SK-N-SH treated with all-trans-retinoic acid at 6 μM for 48 hours (cell line): ENCODE measurements at regions not wholly inside any gene's neighbourhood (a gene's known extent, or its start where the extent isn't known, plus 50 kb on each side); places are given as distances from the start of the nearest gene placed in this dataset.

Source experiments
- ARNTL ChIP-seq: fragments of 450-650 bp; formaldehyde crosslinking; IDR thresholded peaks from 2 replicates; pipeline ENCODE4 v1.5.0; 2020; ENCODE audit warnings: low read depth, mild to moderate bottlenecking, moderate library complexity, borderline replicate concordance
- BACH2 ChIP-seq: fragments of 250-450 bp; sonication (Bioruptor Pico); IDR thresholded peaks from 2 replicates; pipeline ENCODE4 v1.9.0; 2021; ENCODE audit warnings: mild to moderate bottlenecking, borderline replicate concordance
- CSRNP3 ChIP-seq: fragments of 250-450 bp; sonication (Bioruptor Pico); IDR thresholded peaks from 2 replicates; pipeline ENCODE4 v1.5.1; 2021; ENCODE audit warnings: mild to moderate bottlenecking, moderate library complexity
- ISL1 ChIP-seq: fragments of 250-450 bp; sonication (Bioruptor Pico); IDR thresholded peaks from 2 replicates; pipeline ENCODE4 v2.1.2; 2022; ENCODE audit warnings: mild to moderate bottlenecking, moderate library complexity
- PATZ1 ChIP-seq: fragments of 250-450 bp; sonication (Bioruptor Pico); IDR thresholded peaks from 2 replicates; pipeline ENCODE4 v1.8.0; 2020; ENCODE audit warnings: mild to moderate bottlenecking, moderate library complexity, borderline replicate concordance
- POU6F1 ChIP-seq: fragments of 250-450 bp; sonication (Bioruptor Pico); IDR thresholded peaks from 2 replicates; pipeline ENCODE4 v1.8.0; 2021; ENCODE audit warnings: low read depth, mild to moderate bottlenecking, moderate library complexity, borderline replicate concordance
- PPARA ChIP-seq: fragments of 250-450 bp; sonication (Bioruptor Pico); IDR thresholded peaks from 2 replicates; pipeline ENCODE4 v1.5.0; 2020; ENCODE audit warnings: mild to moderate bottlenecking, borderline replicate concordance
- RARB ChIP-seq: fragments of 250-450 bp; sonication (Bioruptor Pico); IDR thresholded peaks from 2 replicates; pipeline ENCODE4 v1.8.0; 2021; ENCODE audit warnings: mild to moderate bottlenecking, moderate library complexity
- TCF4 ChIP-seq: fragments of 250-450 bp; sonication (Bioruptor Pico); IDR thresholded peaks from 2 replicates; pipeline ENCODE4 v1.8.0; 2021; ENCODE audit warnings: mild to moderate bottlenecking, moderate library complexity, borderline replicate concordance
- TOX ChIP-seq: fragments of 250-450 bp; sonication (Bioruptor Pico); IDR thresholded peaks from 2 replicates; pipeline ENCODE4 v1.8.0; 2021; ENCODE audit warnings: mild to moderate bottlenecking, moderate library complexity, borderline replicate concordance
- TSHZ2 ChIP-seq: fragments of 250-450 bp; sonication (Bioruptor Pico); IDR thresholded peaks from 2 replicates; pipeline ENCODE4 v1.5.0; 2020; ENCODE audit warnings: mild to moderate bottlenecking, moderate library complexity
- ZFP3 ChIP-seq: fragments of 250-450 bp; sonication (Bioruptor Pico); IDR thresholded peaks from 2 replicates; pipeline ENCODE4 v1.5.0; 2020; ENCODE audit warnings: mild to moderate bottlenecking, moderate library complexity
- ZFP30 ChIP-seq: fragments of 450-650 bp; formaldehyde crosslinking; IDR thresholded peaks from 2 replicates; pipeline ENCODE4 v1.5.0; 2022; ENCODE audit warnings: mild to moderate bottlenecking, moderate library complexity
- ZNF8 ChIP-seq: fragments of 450-650 bp; formaldehyde crosslinking; IDR thresholded peaks from 2 replicates; pipeline ENCODE4 v1.5.0; 2020; ENCODE audit warnings: mild to moderate bottlenecking, moderate library complexity

GRCh38 chr2:122216901-122217300 lies 461.4 kb downstream of the TSN start:
- TF ChIP-seq POU6F1 (CRISPR knock-in tag) = no peak
- TF ChIP-seq ZNF8 (CRISPR knock-in tag) = no peak
- TF ChIP-seq ZFP30 = no peak
- no peak for TF ChIP-seq PATZ1
- no peak for TF ChIP-seq ARNTL (CRISPR knock-in tag)
- no peak for TF ChIP-seq TCF4 (CRISPR knock-in tag)
- no peak for TF ChIP-seq PPARA (CRISPR knock-in tag)
- TF ChIP-seq ZFP3 (CRISPR knock-in tag) = no peak
- TF ChIP-seq TOX = no peak
- no peak for TF ChIP-seq RARB (CRISPR knock-in tag)
- no peak for TF ChIP-seq CSRNP3 (CRISPR knock-in tag)
- TF ChIP-seq TSHZ2 (CRISPR knock-in tag) = no peak
- no peak for TF ChIP-seq ISL1 (CRISPR knock-in tag)
- TF ChIP-seq BACH2 (CRISPR knock-in tag) = no peak
